Adrenal gland (tissue), 5 donors: ENCODE measurements at regions not wholly inside any gene's neighbourhood (a gene's known extent, or its start where the extent isn't known, plus 50 kb on each side); places are given as distances from the start of the nearest gene placed in this dataset.

Experiments used
- CTCF ChIP-seq, 6 experiments: fragments of 450-650 bp in 4 of 6; fragments of 200-600 bp in 2 of 6; sonication (generic) in 1 of 6; IDR thresholded peaks; 1 replicate in 5 of 6; 2 replicates in 1 of 6; pipeline versions ENCODE4 v1.5.1 to v1.8.0; 2016 to 2021; ENCODE audit warnings: antibody characterized with exemption in 6 of 6, mild to moderate bottlenecking in 2 of 6, moderate library complexity in 1 of 6
- POLR2A ChIP-seq, 2 donors: fragments of 450-650 bp; IDR thresholded peaks; one replicate each; pipeline ENCODE4 v1.6.1; 2017; ENCODE audit warnings: antibody characterized with exemption in 2 of 2, mild to moderate bottlenecking in 2 of 2, moderate library complexity in 1 of 2
- donor health status: DM: no; HTN: no; CAD: no.

DNA sequence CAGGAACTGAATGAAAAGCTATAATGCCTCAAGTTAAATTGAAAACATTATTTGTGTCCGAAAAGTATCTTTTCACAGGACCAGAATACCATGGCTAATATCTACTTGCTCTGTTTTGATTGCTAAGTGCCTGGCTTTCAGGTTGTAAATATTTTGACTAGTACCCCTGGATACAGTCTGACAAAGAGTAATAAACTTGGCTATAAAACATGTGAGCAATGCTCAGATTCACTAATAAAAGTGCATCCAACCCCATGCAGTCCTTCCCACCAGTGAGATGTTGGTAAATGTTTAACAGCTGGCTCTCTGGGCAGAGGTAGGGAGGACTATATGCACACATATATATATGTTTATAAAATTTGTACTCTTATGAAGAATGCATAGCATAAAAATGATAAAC, 281.8 kb upstream of the TGFBR2 start:
- TF ChIP-seq POLR2A (IDR thresholded peaks at IDR 0.05) (no peak), CTCF (IDR thresholded peaks at IDR 0.05) (no peak)
